Left lung (tissue), 4 donors: ENCODE measurements at regions not wholly inside any gene's neighbourhood (a gene's known extent, or its start where the extent isn't known, plus 50 kb on each side); places are given as distances from the start of the nearest gene placed in this dataset.

Experiments used
- ATAC-seq: fragments of 200-7000 bp; cut with Tn5 transposase; one replicate; pipeline ENCODE4 v1.9.1; 2020; ENCODE audit warnings: moderate library complexity
- DNase-seq, 4 donors: peaks; one replicate each; pipeline ENCODE4 v3.0.0-alpha.2; 2013 to 2020
- H3K27ac ChIP-seq, 2 donors: fragments of 200-600 bp; sonication (generic) in 1 of 2; one replicate each; pipeline versions ENCODE4 v1.5.0 to v1.8.0; 2020 to 2021
- H3K27me3 ChIP-seq, 2 donors: fragments of 200-600 bp; sonication (generic) in 1 of 2; one replicate each; pipeline versions ENCODE4 v1.5.0 to v1.8.0; 2020 to 2021
- H3K36me3 ChIP-seq, 2 donors: fragments of 200-600 bp; sonication (generic) in 1 of 2; one replicate each; pipeline versions ENCODE4 v1.5.0 to v1.8.0; 2020 to 2021
- H3K4me1 ChIP-seq, 2 donors: fragments of 200-600 bp; one replicate each; pipeline ENCODE4 v1.8.0; 2021
- H3K4me3 ChIP-seq, 2 donors: fragments of 200-600 bp; sonication (generic) in 1 of 2; one replicate each; pipeline versions ENCODE4 v1.5.0 to v1.8.0; 2020 to 2021; ENCODE audit warnings: mild to moderate bottlenecking in 1 of 2
- H3K9me3 ChIP-seq, 2 donors: fragments of 200-600 bp; sonication (generic) in 1 of 2; one replicate each; pipeline versions ENCODE4 v1.5.0 to v1.8.0; 2020 to 2021
- intact Hi-C, 2 donors: fragments of 100-400 bp; cut with DNase I; formaldehyde crosslinking; loops; one replicate each; pipeline versions ENCODE4 v1.11.2 to v1.14.2; 2022
- TF ChIP-seq, protein P1 (sequence below), 2 donors: fragments of 200-600 bp; sonication (generic) in 1 of 2; IDR thresholded peaks; one replicate each; pipeline versions ENCODE4 v1.5.0 to v1.8.0; 2021; ENCODE audit warnings: antibody characterized with exemption in 2 of 2
- donor health status: DM: no; HTN: yes; CAD: no.
- donor health status: DM: no; HTN: no; CAD: no.

DNA sequence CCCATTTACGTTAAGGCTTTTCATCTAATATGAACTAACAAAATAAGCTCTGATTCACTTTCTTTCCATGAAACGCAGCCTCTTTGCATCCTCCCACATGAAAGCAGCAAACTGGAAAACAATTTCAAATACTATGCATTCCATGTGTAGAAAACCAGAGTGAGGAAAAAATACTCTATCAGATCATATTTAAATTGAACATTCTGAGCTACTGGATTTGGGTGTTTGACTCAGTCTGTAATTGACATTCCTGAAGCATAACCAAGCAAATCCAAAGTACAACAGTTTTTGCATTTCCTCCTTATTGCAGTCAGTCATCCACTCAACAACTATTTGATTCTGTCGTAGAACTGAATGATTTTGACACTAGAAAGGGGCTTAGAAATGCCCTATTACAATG lies 399.1 kb upstream of the NMUR2 start:
- TF ChIP-seq, protein P1, sequence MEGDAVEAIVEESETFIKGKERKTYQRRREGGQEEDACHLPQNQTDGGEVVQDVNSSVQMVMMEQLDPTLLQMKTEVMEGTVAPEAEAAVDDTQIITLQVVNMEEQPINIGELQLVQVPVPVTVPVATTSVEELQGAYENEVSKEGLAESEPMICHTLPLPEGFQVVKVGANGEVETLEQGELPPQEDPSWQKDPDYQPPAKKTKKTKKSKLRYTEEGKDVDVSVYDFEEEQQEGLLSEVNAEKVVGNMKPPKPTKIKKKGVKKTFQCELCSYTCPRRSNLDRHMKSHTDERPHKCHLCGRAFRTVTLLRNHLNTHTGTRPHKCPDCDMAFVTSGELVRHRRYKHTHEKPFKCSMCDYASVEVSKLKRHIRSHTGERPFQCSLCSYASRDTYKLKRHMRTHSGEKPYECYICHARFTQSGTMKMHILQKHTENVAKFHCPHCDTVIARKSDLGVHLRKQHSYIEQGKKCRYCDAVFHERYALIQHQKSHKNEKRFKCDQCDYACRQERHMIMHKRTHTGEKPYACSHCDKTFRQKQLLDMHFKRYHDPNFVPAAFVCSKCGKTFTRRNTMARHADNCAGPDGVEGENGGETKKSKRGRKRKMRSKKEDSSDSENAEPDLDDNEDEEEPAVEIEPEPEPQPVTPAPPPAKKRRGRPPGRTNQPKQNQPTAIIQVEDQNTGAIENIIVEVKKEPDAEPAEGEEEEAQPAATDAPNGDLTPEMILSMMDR (IDR thresholded peaks at IDR 0.05): no peak
- Histone ChIP-seq H3K4me3 (no peak overlapping the region), H3K27ac (no peak overlapping the region), H3K36me3 (no peaks in the 10 kb centered on the region), H3K27me3 (no peaks in the 10 kb centered on the region), H3K4me1 (no peaks in the 10 kb centered on the region), H3K9me3 (no peaks in the 10 kb centered on the region)
- ATAC-seq (no peak), DNase-seq (no peak)
- intact Hi-C loops: no loop called here

DNA sequence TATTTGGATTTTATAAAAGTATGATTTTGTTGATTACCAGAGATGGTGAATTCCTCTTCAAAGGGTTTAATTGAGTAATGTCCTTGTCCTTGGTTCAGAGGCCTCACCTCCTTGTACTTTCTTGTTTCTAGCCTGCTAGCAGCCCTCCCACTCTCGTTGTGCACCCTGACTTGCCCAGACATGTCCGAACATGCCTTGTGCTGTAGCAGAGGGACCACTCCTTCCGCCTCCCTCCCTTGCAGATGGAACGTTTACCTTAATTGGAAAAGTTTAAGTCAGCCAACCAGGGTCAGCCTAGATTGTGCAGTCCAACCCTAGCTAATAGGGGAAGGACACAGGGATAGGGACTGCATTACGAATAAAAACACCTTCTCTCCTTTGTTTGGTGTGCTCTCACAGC lies 406.9 kb upstream of the NMUR2 start:
- intact Hi-C loops: no loop called here
- no peak overlapping the region for H3K27ac ChIP-seq
- ATAC-seq: no peak

DNA sequence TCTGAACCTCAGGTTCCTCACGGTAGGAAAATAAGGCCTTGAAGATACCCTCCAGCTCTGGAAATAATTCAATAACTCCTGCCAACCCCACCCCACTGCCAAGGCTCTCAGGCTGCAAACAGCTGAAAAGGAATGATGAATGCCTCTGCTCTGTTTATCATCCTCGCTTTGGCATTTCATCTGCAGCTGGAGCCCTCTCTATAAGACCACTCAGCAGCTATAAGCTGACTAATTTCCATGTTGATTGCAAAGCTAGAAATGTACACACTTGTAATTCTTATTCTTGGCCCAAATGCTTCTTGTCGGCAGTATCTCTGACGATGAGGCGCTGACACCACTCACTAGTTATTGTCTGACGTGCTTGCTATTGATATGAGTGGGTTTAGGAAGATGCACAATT lies 408.4 kb upstream of the NMUR2 start:
- DNase-seq (no peak), ATAC-seq (no peak)
- no peaks in the 10 kb centered on the region for H3K4me1 ChIP-seq
- peaks cover 0 to 8% of the 10 kb centered on the region in 2 donors for H3K9me3 ChIP-seq
- no peaks in the 10 kb centered on the region for H3K36me3 ChIP-seq
- TF ChIP-seq, protein P1 (IDR thresholded peaks at IDR 0.05): no peak
- no peak overlapping the region for H3K27ac ChIP-seq
- no peaks in the 10 kb centered on the region for H3K27me3 ChIP-seq
- intact Hi-C loops: no loop called here
- no peak overlapping the region for H3K4me3 ChIP-seq

More for the DNA sequence above, 406.9 kb upstream of the NMUR2 start:
- no peaks in the 10 kb centered on the region for H3K4me1 ChIP-seq
- H3K36me3 ChIP-seq: no peaks in the 10 kb centered on the region
- no peak for DNase-seq
- TF ChIP-seq, protein P1 (IDR thresholded peaks at IDR 0.05): no peak
- H3K4me3 ChIP-seq: no peak overlapping the region
- H3K9me3 ChIP-seq: peaks cover 0 to 8% of the 10 kb centered on the region in 2 donors
- H3K27me3 ChIP-seq: no peaks in the 10 kb centered on the region

DNA sequence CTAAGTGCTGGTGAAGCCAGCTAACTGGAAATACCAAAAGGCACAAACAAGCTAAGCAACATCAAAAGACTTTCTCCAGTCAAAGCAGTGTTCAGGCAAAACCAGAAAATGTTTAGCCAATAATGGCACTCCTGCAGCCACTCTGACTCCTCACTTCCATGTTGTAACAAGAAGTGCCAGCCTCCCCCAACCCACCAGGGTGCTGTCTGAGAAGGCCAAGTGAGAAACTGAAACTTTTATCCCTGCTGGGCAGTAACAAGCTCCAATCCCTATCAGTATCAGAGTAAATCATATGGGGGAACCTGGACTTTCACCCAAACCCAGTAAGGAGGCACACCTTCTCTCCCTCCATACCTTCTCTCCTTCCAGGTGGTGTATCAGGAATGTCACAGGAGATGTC lies 414.8 kb upstream of the NMUR2 start:
- intact Hi-C loops: no loop called here
- H3K27me3 ChIP-seq: no peaks in the 10 kb centered on the region
- H3K27ac ChIP-seq: no peak overlapping the region
- no peaks in the 10 kb centered on the region for H3K4me1 ChIP-seq
- H3K9me3 ChIP-seq: no peaks in the 10 kb centered on the region
- DNase-seq (no peak), ATAC-seq (no peak)
- H3K4me3 ChIP-seq: no peak overlapping the region
- H3K36me3 ChIP-seq: no peaks in the 10 kb centered on the region
- TF ChIP-seq, protein P1 (IDR thresholded peaks at IDR 0.05): no peak

DNA sequence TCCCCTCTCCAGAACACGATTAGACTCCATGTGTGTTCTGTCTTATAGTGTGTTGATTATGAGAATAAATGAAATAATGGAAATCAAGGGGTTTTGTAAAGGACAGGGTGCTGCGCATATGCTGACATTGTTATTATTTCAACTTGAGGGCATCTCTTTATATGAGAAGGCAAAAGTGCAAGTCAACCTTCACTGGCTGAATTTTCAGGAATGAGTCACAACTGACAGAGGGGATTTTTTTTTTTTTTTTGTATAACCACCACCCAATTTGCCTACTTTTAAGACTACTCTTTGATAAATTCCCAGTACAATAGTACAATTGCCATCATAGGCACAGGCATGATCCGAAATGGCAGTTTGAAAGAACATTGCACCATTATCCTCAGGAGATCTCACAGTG lies 419.2 kb upstream of the NMUR2 start:
- Histone ChIP-seq H3K9me3 (no peaks in the 10 kb centered on the region), H3K36me3 (no peaks in the 10 kb centered on the region), H3K27ac (no peak overlapping the region), H3K27me3 (no peaks in the 10 kb centered on the region), H3K4me1 (no peaks in the 10 kb centered on the region), H3K4me3 (no peak overlapping the region)
- intact Hi-C loops: no loop called here
- ATAC-seq: no peak
- TF ChIP-seq, protein P1 (IDR thresholded peaks at IDR 0.05): no peak
- no peak for DNase-seq
